SH-SY5Y (cell line): ENCODE measurements at regions not wholly inside any gene's neighbourhood (a gene's known extent, or its start where the extent isn't known, plus 50 kb on each side); places are given as distances from the start of the nearest gene placed in this dataset.

Source experiments
- GATA2 ChIP-seq: IDR thresholded peaks from 2 replicates; pipeline ENCODE4 v1.6.1; 2011; ENCODE audit warnings: mild to moderate bottlenecking, low read depth, low read length
- GATA3 ChIP-seq: IDR thresholded peaks from 2 replicates; pipeline ENCODE4 v1.6.1; 2011; ENCODE audit warnings: low read depth, mild to moderate bottlenecking, low read length, moderate library complexity

DNA sequence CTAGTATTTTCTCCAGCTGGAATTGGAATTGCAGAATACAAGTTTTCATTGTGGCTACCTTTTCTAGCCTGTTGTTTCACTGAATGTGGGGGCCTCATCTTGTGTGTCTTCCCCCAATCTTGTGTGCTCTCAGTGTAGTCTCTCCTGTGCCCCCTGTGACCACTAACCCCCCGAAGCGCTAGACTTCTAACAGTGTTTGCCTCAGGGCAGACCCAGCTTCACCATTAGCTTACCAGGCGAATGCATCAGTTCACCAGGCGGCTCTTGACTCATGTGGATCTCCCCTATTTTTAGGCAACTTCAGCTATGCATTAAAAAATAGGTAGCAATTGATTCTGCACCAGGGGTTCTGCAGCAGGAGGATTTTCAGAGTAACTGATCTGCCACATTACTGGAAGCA, 376.2 kb upstream of the MEIS1 start:
- no peak for TF ChIP-seq GATA2
- no peak for TF ChIP-seq GATA3
